Loucy (cell line): ENCODE measurements at regions not wholly inside any gene's neighbourhood (a gene's known extent, or its start where the extent isn't known, plus 50 kb on each side); places are given as distances from the start of the nearest gene placed in this dataset.
"Not testable (repeated sequence)": the region's sequence is repeated elsewhere in the genome, so short reads cannot be mapped to it uniquely, and the experiment has no call there.

Source experiments
- H2AFZ ChIP-seq: fragments of 200-600 bp; sonication (generic); 2 replicates; pipeline ENCODE4 v1.6.0; 2016; ENCODE audit warnings: antibody characterized with exemption, mild to moderate bottlenecking, low read length, moderate library complexity
- H3F3A ChIP-seq: fragments of 200-600 bp; 2 replicates; pipeline ENCODE4 v1.6.0; 2016; ENCODE audit warnings: antibody characterized with exemption, low read depth, mild to moderate bottlenecking
- H3K27me3 ChIP-seq: fragments of 200-600 bp; sonication (generic); 2 replicates; pipeline ENCODE4 v1.6.1; 2014; ENCODE audit warnings: low read length, mild to moderate bottlenecking; ENCODE audit not compliant: insufficient read depth, poor library complexity, severe bottlenecking
- H3K36me3 ChIP-seq: fragments of 200-600 bp; sonication (generic); 2 replicates; pipeline ENCODE4 v1.6.1; 2016; ENCODE audit warnings: low read length; ENCODE audit not compliant: insufficient read depth
- H3K4me1 ChIP-seq: fragments of 200-600 bp; sonication (generic); 2 replicates; pipeline ENCODE4 v1.5.1; 2014; ENCODE audit warnings: low read length, mild to moderate bottlenecking; ENCODE audit not compliant: insufficient read depth, poor library complexity, severe bottlenecking
- H3K4me2 ChIP-seq: fragments of 200-600 bp; sonication (generic); 2 replicates; pipeline ENCODE4 v1.6.0; 2014; ENCODE audit warnings: antibody characterized with exemption, low read length, low read depth, mild to moderate bottlenecking; ENCODE audit not compliant: poor library complexity, severe bottlenecking
- H3K4me3 ChIP-seq: fragments of 200-600 bp; sonication (generic); 2 replicates; pipeline ENCODE4 v1.5.1; 2014; ENCODE audit warnings: low read length, mild to moderate bottlenecking, mixed read lengths; ENCODE audit not compliant: poor library complexity, severe bottlenecking
- H3K79me2 ChIP-seq: fragments of 200-600 bp; sonication (generic); 2 replicates; pipeline ENCODE4 v1.6.1; 2014; ENCODE audit warnings: low read length; ENCODE audit not compliant: insufficient read depth
- H3K9ac ChIP-seq: fragments of 200-600 bp; sonication (generic); 2 replicates; pipeline ENCODE4 v1.6.0; 2014; ENCODE audit warnings: mild to moderate bottlenecking, low read depth, low read length, moderate library complexity; ENCODE audit not compliant: poor library complexity, severe bottlenecking
- H3K9me2 ChIP-seq: fragments of 200-600 bp; sonication (generic); replicated peaks from 2 replicates; pipeline ENCODE4 v1.6.1; 2016; ENCODE audit warnings: low read depth, low read length, mixed read lengths
- H3K9me3 ChIP-seq: fragments of 200-600 bp; sonication (generic); 2 replicates; pipeline ENCODE4 v1.6.1; 2014; ENCODE audit warnings: mild to moderate bottlenecking, antibody characterized with exemption, low read length, low read depth; ENCODE audit not compliant: insufficient read depth
- H4K20me1 ChIP-seq: fragments of 200-600 bp; sonication (generic); 2 replicates; pipeline ENCODE4 v1.6.0; 2014; ENCODE audit warnings: antibody characterized with exemption, low read length, mild to moderate bottlenecking; ENCODE audit not compliant: insufficient read depth, poor library complexity, severe bottlenecking
- EZH2phosphoT487 ChIP-seq: fragments of 200-600 bp; IDR thresholded peaks from 2 replicates; pipeline ENCODE4 v1.6.1; 2018; ENCODE audit warnings: antibody characterized with exemption, mild to moderate bottlenecking, moderate library complexity, borderline replicate concordance
- TF ChIP-seq, protein P1 (sequence below): fragments of 200-600 bp; sonication (generic); conservative IDR thresholded peaks from 2 replicates; pipeline ENCODE4 v1.5.1; 2014; ENCODE audit warnings: mild to moderate bottlenecking, antibody characterized with exemption, low read length

DNA sequence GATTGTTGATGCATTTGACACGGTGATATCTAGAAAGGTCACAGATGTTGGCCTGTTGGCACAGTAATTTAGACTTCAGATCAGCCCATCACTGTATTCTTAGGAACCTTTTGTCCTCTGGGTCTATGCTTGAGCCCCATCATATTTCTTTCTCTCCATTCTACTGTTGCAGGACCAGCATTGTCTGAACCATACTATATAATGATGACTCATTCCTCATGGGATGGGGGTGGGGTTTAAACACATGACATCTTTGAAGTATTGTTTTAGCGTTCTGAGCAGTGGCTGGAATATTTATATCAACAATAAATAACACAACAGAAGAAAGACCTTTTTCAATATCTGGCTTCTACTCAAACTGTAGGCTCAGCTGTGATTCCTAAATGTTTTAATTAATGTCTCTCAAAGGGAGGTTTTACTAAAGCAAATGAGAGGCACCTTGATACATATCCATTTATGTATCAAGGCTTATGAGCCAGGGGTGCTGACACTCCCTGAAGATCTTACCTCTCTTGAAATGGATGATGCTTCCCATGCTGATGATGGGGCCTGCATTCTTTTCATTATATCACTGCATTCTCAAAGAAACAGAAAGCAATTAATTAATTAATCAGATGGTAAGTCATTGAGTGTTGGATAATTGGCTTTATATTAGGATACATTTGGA, 379.0 kb upstream of the GOT2 start:
- no peaks in the 10 kb centered on the region for H3F3A ChIP-seq
- H3K79me2 ChIP-seq, result no peaks in the 10 kb centered on the region
- no peaks in the 10 kb centered on the region; the same call in 1 of the 2 replicates for H3K9me3 ChIP-seq
- H3K4me2 ChIP-seq, result no peak overlapping the region
- no peaks in the 10 kb centered on the region for H4K20me1 ChIP-seq
- no peaks in the 10 kb centered on the region for H3K4me1 ChIP-seq
- H3K9ac ChIP-seq, result no peak overlapping the region
- H3K4me3 ChIP-seq, result no peak overlapping the region
- TF ChIP-seq, protein P1, sequence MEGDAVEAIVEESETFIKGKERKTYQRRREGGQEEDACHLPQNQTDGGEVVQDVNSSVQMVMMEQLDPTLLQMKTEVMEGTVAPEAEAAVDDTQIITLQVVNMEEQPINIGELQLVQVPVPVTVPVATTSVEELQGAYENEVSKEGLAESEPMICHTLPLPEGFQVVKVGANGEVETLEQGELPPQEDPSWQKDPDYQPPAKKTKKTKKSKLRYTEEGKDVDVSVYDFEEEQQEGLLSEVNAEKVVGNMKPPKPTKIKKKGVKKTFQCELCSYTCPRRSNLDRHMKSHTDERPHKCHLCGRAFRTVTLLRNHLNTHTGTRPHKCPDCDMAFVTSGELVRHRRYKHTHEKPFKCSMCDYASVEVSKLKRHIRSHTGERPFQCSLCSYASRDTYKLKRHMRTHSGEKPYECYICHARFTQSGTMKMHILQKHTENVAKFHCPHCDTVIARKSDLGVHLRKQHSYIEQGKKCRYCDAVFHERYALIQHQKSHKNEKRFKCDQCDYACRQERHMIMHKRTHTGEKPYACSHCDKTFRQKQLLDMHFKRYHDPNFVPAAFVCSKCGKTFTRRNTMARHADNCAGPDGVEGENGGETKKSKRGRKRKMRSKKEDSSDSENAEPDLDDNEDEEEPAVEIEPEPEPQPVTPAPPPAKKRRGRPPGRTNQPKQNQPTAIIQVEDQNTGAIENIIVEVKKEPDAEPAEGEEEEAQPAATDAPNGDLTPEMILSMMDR, result no peak
- TF ChIP-seq EZH2phosphoT487, result no peak
- no peak overlapping the region for H2AFZ ChIP-seq
- H3K36me3 ChIP-seq, result no peaks in the 10 kb centered on the region
- H3K9me2 ChIP-seq, result no peaks in the 10 kb centered on the region
- no peaks in the 10 kb centered on the region for H3K27me3 ChIP-seq

DNA sequence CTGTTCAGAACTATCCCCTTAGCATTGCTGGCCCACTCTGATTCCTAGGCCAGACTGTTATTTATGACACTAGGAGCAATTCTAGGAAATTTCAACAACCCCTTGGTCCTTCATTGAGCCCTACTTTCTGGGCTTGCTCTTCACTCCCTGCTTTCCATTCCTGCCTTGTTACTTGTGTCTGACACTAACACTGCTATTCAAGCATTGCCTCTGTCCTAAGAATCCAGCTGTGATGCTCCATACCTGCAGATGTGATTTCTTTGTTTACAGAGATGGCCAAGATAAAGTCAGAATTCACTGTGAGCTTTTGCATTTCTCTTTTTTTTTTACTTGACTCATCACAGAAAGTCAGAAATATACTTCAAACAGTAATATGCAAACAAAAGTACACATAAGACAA, 377.2 kb upstream of the GOT2 start:
- H2AFZ ChIP-seq, result no peak overlapping the region
- TF ChIP-seq EZH2phosphoT487, result no peak
- no peaks in the 10 kb centered on the region; the same call in 1 of the 2 replicates for H3K9me3 ChIP-seq
- H3K4me3 ChIP-seq, result no peak overlapping the region
- no peak overlapping the region for H3K9ac ChIP-seq
- no peaks in the 10 kb centered on the region for H3K27me3 ChIP-seq
- no peaks in the 10 kb centered on the region for H3K79me2 ChIP-seq
- no peaks in the 10 kb centered on the region for H4K20me1 ChIP-seq
- H3F3A ChIP-seq, result no peaks in the 10 kb centered on the region
- no peaks in the 10 kb centered on the region for H3K4me1 ChIP-seq
- no peaks in the 10 kb centered on the region for H3K9me2 ChIP-seq
- no peaks in the 10 kb centered on the region for H3K36me3 ChIP-seq
- no peak overlapping the region for H3K4me2 ChIP-seq

DNA sequence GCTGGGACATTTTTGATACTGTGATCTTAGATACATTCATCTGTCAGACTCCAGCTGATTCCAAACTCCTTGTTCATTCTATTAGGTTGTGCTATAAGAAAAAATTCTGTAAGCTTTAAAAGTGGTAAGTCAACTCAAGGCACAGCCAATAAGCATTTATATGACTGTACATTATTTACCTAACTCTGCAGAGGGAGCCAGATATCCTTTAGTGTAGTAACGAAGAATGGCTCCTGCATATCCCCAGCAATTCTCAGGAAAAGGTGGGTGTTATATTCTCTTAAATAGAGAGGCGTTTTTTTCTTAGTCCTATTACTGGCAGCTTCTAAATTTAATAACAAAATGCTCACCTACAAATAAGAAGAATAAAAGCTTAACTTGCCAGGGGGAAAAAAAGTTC, 374.3 kb upstream of the GOT2 start:
- H2AFZ ChIP-seq, result no peak overlapping the region
- H3K79me2 ChIP-seq, result no peaks in the 10 kb centered on the region
- H3K9ac ChIP-seq, result no peak overlapping the region
- H3K36me3 ChIP-seq, result no peaks in the 10 kb centered on the region
- H3K4me2 ChIP-seq, result no peak overlapping the region
- H3K9me2 ChIP-seq, result no peaks in the 10 kb centered on the region
- H4K20me1 ChIP-seq, result no peaks in the 10 kb centered on the region
- H3F3A ChIP-seq, result no peaks in the 10 kb centered on the region
- H3K27me3 ChIP-seq, result no peaks in the 10 kb centered on the region
- no peak for TF ChIP-seq EZH2phosphoT487
- TF ChIP-seq, protein P1, result no peak
- no peak overlapping the region for H3K4me3 ChIP-seq
- H3K4me1 ChIP-seq, result no peaks in the 10 kb centered on the region
- H3K9me3 ChIP-seq, result no peaks in the 10 kb centered on the region; the same call in 1 of the 2 replicates

DNA sequence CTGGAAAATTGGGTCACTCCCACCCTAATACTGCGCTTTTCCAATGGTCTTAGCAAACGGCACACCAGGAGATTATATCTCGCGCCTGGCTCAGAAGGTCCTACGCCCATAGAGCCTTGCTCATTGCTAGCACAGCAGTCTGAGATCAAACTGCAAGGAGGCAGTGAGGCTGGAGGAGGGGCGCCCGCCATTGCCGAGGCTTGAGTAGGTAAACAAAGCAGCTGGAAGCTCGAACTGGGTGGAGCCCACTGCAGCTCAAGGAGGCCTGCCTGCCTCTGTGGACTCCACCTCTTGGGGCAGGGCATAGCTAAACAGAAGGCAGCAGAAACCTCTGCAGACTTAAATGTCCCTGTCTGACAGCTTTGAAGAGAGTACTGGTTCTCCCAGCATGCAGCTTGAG, 362.6 kb upstream of the GOT2 start:
- not testable (repeated sequence) for H3K27me3 ChIP-seq, H3K9me2 ChIP-seq, H2AFZ ChIP-seq, H3K79me2 ChIP-seq, H3K4me1 ChIP-seq, H3F3A ChIP-seq, H3K4me3 ChIP-seq, H3K36me3 ChIP-seq, H3K9ac ChIP-seq, H3K4me2 ChIP-seq, H4K20me1 ChIP-seq, H3K9me3 ChIP-seq
